ENCODE measurements at regions not wholly inside any gene's neighbourhood (a gene's known extent, or its start where the extent isn't known, plus 50 kb on each side); places are given as distances from the start of the nearest gene placed in this dataset.

- no peak for DNase-seq
- Histone ChIP-seq H3K4me1 (ENCODE audit: insufficient read depth) (no peaks in the 10 kb centered on the region), H3K9me3 (no peaks in the 10 kb centered on the region), H3K36me3 (no peaks in the 10 kb centered on the region), H3K27ac (no peak overlapping the region), H3K4me3 (no peak overlapping the region), H3K27me3 (no peaks in the 10 kb centered on the region)
- WGBS, 3 donors: 63 to 72% (median 71%) methylated on average over 3 of the region's 3 CpGs
- no peak for TF ChIP-seq POLR2A (IDR thresholded peaks at IDR 0.05)
- TF ChIP-seq EP300 (IDR thresholded peaks at IDR 0.05): no peak
- no peak for TF ChIP-seq CTCF (IDR thresholded peaks at IDR 0.05)
- intact Hi-C loops (cut with DNase I): no loop called here
These were observed 546.0 kb downstream of the MN1 start for GRCh38 chr22:27255580-27255979.

- Histone ChIP-seq H3K27ac (no peak overlapping the region), H3K27me3 (no peaks in the 10 kb centered on the region), H3K36me3 (no peaks in the 10 kb centered on the region), H3K9me3 (no peaks in the 10 kb centered on the region), H3K4me1 (ENCODE audit: insufficient read depth) (no peaks in the 10 kb centered on the region), H3K4me3 (no peak overlapping the region)
- no peak for DNase-seq
- intact Hi-C loops (cut with DNase I): no loop called here
- no peak for TF ChIP-seq EP300 (IDR thresholded peaks at IDR 0.05)
- no peak for TF ChIP-seq CTCF (IDR thresholded peaks at IDR 0.05)
- no peak for TF ChIP-seq POLR2A (IDR thresholded peaks at IDR 0.05)
- 78 to 87% (median 85%) methylated on average over 5 of the region's 5 CpGs for WGBS, 3 donors
These were observed 543.6 kb downstream of the MN1 start for GRCh38 chr22:27257987-27258386.

- WGBS, 3 donors: 64 to 68% (median 68%) methylated on average over 9 of the region's 9 CpGs
- intact Hi-C loops (cut with DNase I): no loop called here
- Histone ChIP-seq H3K36me3 (no peaks in the 10 kb centered on the region), H3K4me3 (no peak overlapping the region), H3K9me3 (no peaks in the 10 kb centered on the region), H3K27me3 (no peaks in the 10 kb centered on the region), H3K27ac (no peak overlapping the region), H3K4me1 (ENCODE audit: insufficient read depth) (no peaks in the 10 kb centered on the region)
- TF ChIP-seq CTCF (IDR thresholded peaks at IDR 0.05) (no peak), EP300 (IDR thresholded peaks at IDR 0.05) (no peak), POLR2A (IDR thresholded peaks at IDR 0.05) (no peak)
- no peak for DNase-seq
These were observed 542.9 kb downstream of the MN1 start for GRCh38 chr22:27258616-27259172.

- Histone ChIP-seq H3K36me3 (no peaks in the 10 kb centered on the region), H3K27ac (no peak overlapping the region), H3K9me3 (no peaks in the 10 kb centered on the region), H3K27me3 (no peaks in the 10 kb centered on the region), H3K4me1 (ENCODE audit: insufficient read depth) (no peaks in the 10 kb centered on the region), H3K4me3 (no peak overlapping the region)
- TF ChIP-seq POLR2A (IDR thresholded peaks at IDR 0.05) (no peak), EP300 (IDR thresholded peaks at IDR 0.05) (no peak), CTCF (IDR thresholded peaks at IDR 0.05) (no peak)
- no peak for DNase-seq
- 55 to 62% (median 59%) methylated on average over 8 of the region's 8 CpGs for WGBS, 3 donors
- intact Hi-C loops (cut with DNase I): no loop called here
These were observed 542.1 kb downstream of the MN1 start for GRCh38 chr22:27259433-27259832.
